ENCODE measurements at regions not wholly inside any gene's neighbourhood (a gene's known extent, or its start where the extent isn't known, plus 50 kb on each side); places are given as distances from the start of the nearest gene placed in this dataset.

- no peaks in the 10 kb centered on the region for H3K36me3 Mint-ChIP-seq (ENCODE audit: low read depth)
- H3K27ac Mint-ChIP-seq (ENCODE audit: unreplicated experiment) = peak overlapping the region; percentile 93
- peak overlapping the region; percentile 94 for H3K4me3 Mint-ChIP-seq
- peak; percentile 63 for DNase-seq (ENCODE audit: low read depth, low spot score)
- H3K4me1 Mint-ChIP-seq = peaks cover 51% of the 10 kb centered on the region
- peaks cover 55% of the 10 kb centered on the region for H3K27me3 Mint-ChIP-seq (ENCODE audit: low read depth)
- peak; percentile 11 for TF ChIP-seq CTCF (conservative IDR thresholded peaks at IDR 0.05)
- H3K9me3 Mint-ChIP-seq = no peaks in the 10 kb centered on the region
Measured at GRCh38 chr1:201649761-201650622, 111.1 kb downstream of the NAV1 start.

- TF ChIP-seq CTCF (conservative IDR thresholded peaks at IDR 0.05) = no peak
Measured at GRCh38 chr1:201650623-201650933, 111.7 kb downstream of the NAV1 start.

GRCh38 chr1:201652181-201652580 is 113.3 kb downstream of the NAV1 start:
- peak overlapping the region; percentile 94 for H3K4me3 Mint-ChIP-seq
- no peaks in the 10 kb centered on the region for H3K9me3 Mint-ChIP-seq
- H3K27me3 Mint-ChIP-seq (ENCODE audit: low read depth) = peaks cover 40% of the 10 kb centered on the region
- H3K27ac Mint-ChIP-seq (ENCODE audit: unreplicated experiment) = no peak overlapping the region
- TF ChIP-seq CTCF (conservative IDR thresholded peaks at IDR 0.05) = no peak
- H3K4me1 Mint-ChIP-seq = peaks cover 55% of the 10 kb centered on the region
- DNase-seq (ENCODE audit: low read depth, low spot score) = no peak
- H3K36me3 Mint-ChIP-seq (ENCODE audit: low read depth) = no peaks in the 10 kb centered on the region

More at GRCh38 chr1:201650623-201650933, 111.7 kb downstream of the NAV1 start:
- H3K4me3 Mint-ChIP-seq = peak overlapping the region; percentile 94
- H3K9me3 Mint-ChIP-seq = no peaks in the 10 kb centered on the region
- no peak overlapping the region for H3K27ac Mint-ChIP-seq (ENCODE audit: unreplicated experiment)
- peaks cover 54% of the 10 kb centered on the region for H3K27me3 Mint-ChIP-seq (ENCODE audit: low read depth)
- H3K36me3 Mint-ChIP-seq (ENCODE audit: low read depth) = no peaks in the 10 kb centered on the region
- no peak for DNase-seq (ENCODE audit: low read depth, low spot score)
- H3K4me1 Mint-ChIP-seq = peaks cover 54% of the 10 kb centered on the region

GRCh38 chr1:201653233-201653632 is 114.3 kb downstream of the NAV1 start:
- no peak overlapping the region for H3K27ac Mint-ChIP-seq (ENCODE audit: unreplicated experiment)
- H3K36me3 Mint-ChIP-seq (ENCODE audit: low read depth) = no peaks in the 10 kb centered on the region
- TF ChIP-seq CTCF (conservative IDR thresholded peaks at IDR 0.05) = no peak
- DNase-seq (ENCODE audit: low read depth, low spot score) = no peak
- peaks cover 30% of the 10 kb centered on the region for H3K27me3 Mint-ChIP-seq (ENCODE audit: low read depth)
- no peaks in the 10 kb centered on the region for H3K9me3 Mint-ChIP-seq
- H3K4me3 Mint-ChIP-seq = peak overlapping the region; percentile 45
- H3K4me1 Mint-ChIP-seq = peaks cover 50% of the 10 kb centered on the region

- H3K27ac Mint-ChIP-seq (ENCODE audit: unreplicated experiment) = no peak overlapping the region
- H3K27me3 Mint-ChIP-seq (ENCODE audit: low read depth) = peaks cover 27% of the 10 kb centered on the region
- H3K4me3 Mint-ChIP-seq = peak overlapping the region; percentile 12
- H3K9me3 Mint-ChIP-seq = no peaks in the 10 kb centered on the region
- no peak for DNase-seq (ENCODE audit: low read depth, low spot score)
- peaks cover 50% of the 10 kb centered on the region for H3K4me1 Mint-ChIP-seq
- no peaks in the 10 kb centered on the region for H3K36me3 Mint-ChIP-seq (ENCODE audit: low read depth)
- no peak for TF ChIP-seq CTCF (conservative IDR thresholded peaks at IDR 0.05)
Measured at GRCh38 chr1:201653883-201654282, 115.0 kb downstream of the NAV1 start.
